ENCODE measurements at regions not wholly inside any gene's neighbourhood (a gene's known extent, or its start where the extent isn't known, plus 50 kb on each side); places are given as distances from the start of the nearest gene placed in this dataset.

GRCh38 chr18:64882896-64883295 is 734.0 kb upstream of the LINC00305 start:
- WGBS, 2 donors = 65% methylated on average over 3 of the region's 3 CpGs
- Histone ChIP-seq H3K9me3 (peaks cover 0 to 10% (median 0%) of the 10 kb centered on the region in 11 donors), H3K36me3 (no peaks in the 10 kb centered on the region), H3K4me3 (no peak overlapping the region), H3K27ac (no peak overlapping the region), H3K4me1 (no peaks in the 10 kb centered on the region), H3K27me3 (no peaks in the 10 kb centered on the region)
- no peak for TF ChIP-seq CTCF (IDR thresholded peaks at IDR 0.05)
- ATAC-seq (no peak), DNase-seq (no peak)
- intact Hi-C loops (cut with DNase I) = no loop called here

GRCh38 chr18:64876833-64877232 is 727.9 kb upstream of the LINC00305 start:
- H3K27me3 ChIP-seq = no peaks in the 10 kb centered on the region
- no peaks in the 10 kb centered on the region for H3K36me3 ChIP-seq
- H3K4me3 ChIP-seq = no peak overlapping the region
- no peak for ATAC-seq
- H3K9me3 ChIP-seq = peaks cover 0 to 12% (median 0%) of the 10 kb centered on the region in 11 donors
- WGBS, 2 donors = 69 to 81% methylated on average over 4 of the region's 4 CpGs
- no peak for TF ChIP-seq CTCF (IDR thresholded peaks at IDR 0.05)
- H3K4me1 ChIP-seq = peaks cover 0 to 6% (median 0%) of the 10 kb centered on the region in 9 donors
- DNase-seq = no peak
- intact Hi-C loops (cut with DNase I) = loop anchor here in 1 of 10 donors (10.0 kb wide), 1 partner anchor 58 kb away; no protein-coding TSS in a partner anchor
- no peak overlapping the region for H3K27ac ChIP-seq

GRCh38 chr18:64872710-64873458 is 724.0 kb upstream of the LINC00305 start:
- Histone ChIP-seq H3K9me3 (peaks cover 0 to 7% (median 0%) of the 10 kb centered on the region in 11 donors), H3K27me3 (no peaks in the 10 kb centered on the region), H3K4me1 (peaks cover 0 to 6% (median 0%) of the 10 kb centered on the region in 9 donors), H3K27ac (no peak overlapping the region), H3K36me3 (no peaks in the 10 kb centered on the region), H3K4me3 (no peak overlapping the region)
- WGBS, 2 donors = 37 to 51% methylated on average over 3 of the region's 3 CpGs
- DNase-seq (no peak), ATAC-seq (peak in 3 of 8 donors; percentile 52 to 56 (median 55))
- intact Hi-C loops (cut with DNase I) = loop anchor here in 1 of 10 donors (10.0 kb wide), 1 partner anchor 62 kb away; no protein-coding TSS in a partner anchor
- TF ChIP-seq CTCF (IDR thresholded peaks at IDR 0.05) = no peak

GRCh38 chr18:64854112-64854511 is 705.2 kb upstream of the LINC00305 start:
- WGBS, 2 donors = 55 to 99% methylated on average over 1 of the region's 1 CpG
- Histone ChIP-seq H3K27me3 (no peaks in the 10 kb centered on the region), H3K9me3 (no peaks in the 10 kb centered on the region), H3K4me3 (no peak overlapping the region), H3K27ac (no peak overlapping the region), H3K4me1 (no peaks in the 10 kb centered on the region), H3K36me3 (no peaks in the 10 kb centered on the region)
- intact Hi-C loops (cut with DNase I) = no loop called here
- DNase-seq (no peak), ATAC-seq (no peak)
- TF ChIP-seq CTCF (IDR thresholded peaks at IDR 0.05) = no peak

Data from heart right ventricle (tissue), 16 donors.